ENCODE measurements at regions not wholly inside any gene's neighbourhood (a gene's known extent, or its start where the extent isn't known, plus 50 kb on each side); places are given as distances from the start of the nearest gene placed in this dataset.

GRCh38 chr18:2387588-2387987 is 183.7 kb downstream of the METTL4 start:
- no peaks in the 10 kb centered on the region for H3K9me3 ChIP-seq (ENCODE audit: control insufficient read depth in 1 of 2, insufficient read depth in 1 of 2, low read length in 2 of 2)
- peaks cover 0 to 5% of the 10 kb centered on the region in 2 experiments for H3K27me3 ChIP-seq (ENCODE audit: control insufficient read depth in 1 of 2, insufficient read depth in 2 of 2, low read length in 2 of 2)
- Mint-ChIP-seq H3K4me1 (ENCODE audit: low read depth) (no peaks in the 10 kb centered on the region), H3K27ac (no peak overlapping the region), H3K36me3 (ENCODE audit: low read depth) (no peaks in the 10 kb centered on the region), H3K27me3 (peaks cover 13% of the 10 kb centered on the region), H3K4me3 (no peak overlapping the region), H3K9me3 (peaks cover 1% of the 10 kb centered on the region)
- ATAC-seq (ENCODE audit: poor library complexity) = no peak
- TF ChIP-seq, protein P1, sequence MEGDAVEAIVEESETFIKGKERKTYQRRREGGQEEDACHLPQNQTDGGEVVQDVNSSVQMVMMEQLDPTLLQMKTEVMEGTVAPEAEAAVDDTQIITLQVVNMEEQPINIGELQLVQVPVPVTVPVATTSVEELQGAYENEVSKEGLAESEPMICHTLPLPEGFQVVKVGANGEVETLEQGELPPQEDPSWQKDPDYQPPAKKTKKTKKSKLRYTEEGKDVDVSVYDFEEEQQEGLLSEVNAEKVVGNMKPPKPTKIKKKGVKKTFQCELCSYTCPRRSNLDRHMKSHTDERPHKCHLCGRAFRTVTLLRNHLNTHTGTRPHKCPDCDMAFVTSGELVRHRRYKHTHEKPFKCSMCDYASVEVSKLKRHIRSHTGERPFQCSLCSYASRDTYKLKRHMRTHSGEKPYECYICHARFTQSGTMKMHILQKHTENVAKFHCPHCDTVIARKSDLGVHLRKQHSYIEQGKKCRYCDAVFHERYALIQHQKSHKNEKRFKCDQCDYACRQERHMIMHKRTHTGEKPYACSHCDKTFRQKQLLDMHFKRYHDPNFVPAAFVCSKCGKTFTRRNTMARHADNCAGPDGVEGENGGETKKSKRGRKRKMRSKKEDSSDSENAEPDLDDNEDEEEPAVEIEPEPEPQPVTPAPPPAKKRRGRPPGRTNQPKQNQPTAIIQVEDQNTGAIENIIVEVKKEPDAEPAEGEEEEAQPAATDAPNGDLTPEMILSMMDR (IDR thresholded peaks at IDR 0.05) = no peak
- intact Hi-C loops (cut with DNase I, micrococcal nuclease) = no loop called here
- POLR2A ChIA-PET = no interaction called here
- H3K4me1 ChIP-seq (ENCODE audit: insufficient read depth, low read length) = no peaks in the 10 kb centered on the region
- H3K4me3 ChIP-seq (ENCODE audit: low read length) = no peak overlapping the region
- no peaks in the 10 kb centered on the region for H3K36me3 ChIP-seq (ENCODE audit: insufficient read depth, low read length)
- no peak overlapping the region for H3K27ac ChIP-seq (ENCODE audit: low read depth in 1 of 2, low read length in 2 of 2)
- CTCF ChIA-PET = no interaction called here
- no peak for DNase-seq

DNA sequence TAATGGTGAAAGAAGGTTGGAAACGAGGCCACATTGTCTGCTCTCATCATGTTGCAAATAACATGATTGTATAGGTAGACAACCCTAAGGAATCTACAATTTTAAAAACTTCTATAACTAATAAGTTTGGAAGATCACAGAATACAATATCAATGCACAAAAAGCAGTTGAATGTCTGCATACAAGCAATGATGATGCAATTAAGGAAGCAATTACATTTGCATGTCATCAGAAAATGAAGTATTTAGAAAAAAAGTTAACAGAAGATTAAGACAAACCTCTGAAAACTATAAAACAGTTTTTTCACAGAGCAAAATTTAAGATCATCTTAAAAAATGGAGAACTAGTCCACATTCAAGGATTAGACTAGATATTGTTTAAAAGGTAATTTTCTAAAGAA is 181.1 kb downstream of the METTL4 start:
- intact Hi-C loops (cut with DNase I, micrococcal nuclease) = no loop called here
- H3K27ac ChIP-seq (ENCODE audit: low read depth in 1 of 2, low read length in 2 of 2) = no peak overlapping the region
- Mint-ChIP-seq H3K36me3 (ENCODE audit: low read depth) (no peaks in the 10 kb centered on the region), H3K27ac (no peak overlapping the region), H3K27me3 (peaks cover 23% of the 10 kb centered on the region), H3K4me1 (ENCODE audit: low read depth) (no peaks in the 10 kb centered on the region), H3K4me3 (no peak overlapping the region), H3K9me3 (peaks cover 1% of the 10 kb centered on the region)
- no peaks in the 10 kb centered on the region for H3K9me3 ChIP-seq (ENCODE audit: control insufficient read depth in 1 of 2, insufficient read depth in 1 of 2, low read length in 2 of 2)
- no peaks in the 10 kb centered on the region for H3K4me1 ChIP-seq (ENCODE audit: insufficient read depth, low read length)
- no peaks in the 10 kb centered on the region for H3K27me3 ChIP-seq (ENCODE audit: control insufficient read depth in 1 of 2, insufficient read depth in 2 of 2, low read length in 2 of 2)
- H3K36me3 ChIP-seq (ENCODE audit: insufficient read depth, low read length) = no peaks in the 10 kb centered on the region
- no peak for DNase-seq
- ATAC-seq (ENCODE audit: poor library complexity) = no peak
- ChIA-PET CTCF (no interaction called here), POLR2A (no interaction called here)
- TF ChIP-seq, protein P1 (IDR thresholded peaks at IDR 0.05) = no peak
- no peak overlapping the region for H3K4me3 ChIP-seq (ENCODE audit: low read length)

DNA sequence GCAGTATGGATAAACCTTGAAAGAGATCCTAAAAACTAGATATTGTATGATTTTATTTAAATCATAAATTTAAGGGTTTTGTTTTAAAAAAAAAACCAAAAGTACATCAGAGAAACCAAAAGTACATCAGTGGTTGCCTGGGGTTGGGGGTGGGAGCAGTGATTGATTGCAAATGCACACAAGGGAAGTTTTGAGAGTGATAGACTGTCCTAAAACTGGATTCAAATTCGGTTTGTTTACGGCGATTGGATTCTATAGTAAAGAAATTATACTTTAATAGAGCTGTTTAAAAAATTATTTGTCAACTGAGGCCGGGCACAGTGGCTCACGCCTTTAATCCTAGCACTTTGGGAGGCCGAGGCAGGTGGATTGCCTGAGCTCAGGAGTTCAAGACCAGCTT is 179.8 kb downstream of the METTL4 start:
- Histone ChIP-seq H3K4me1 (ENCODE audit: insufficient read depth, low read length) (no peaks in the 10 kb centered on the region), H3K9me3 (ENCODE audit: control insufficient read depth in 1 of 2, insufficient read depth in 1 of 2, low read length in 2 of 2) (no peaks in the 10 kb centered on the region), H3K36me3 (ENCODE audit: insufficient read depth, low read length) (no peaks in the 10 kb centered on the region), H3K27me3 (ENCODE audit: control insufficient read depth in 1 of 2, insufficient read depth in 2 of 2, low read length in 2 of 2) (no peaks in the 10 kb centered on the region), H3K4me3 (ENCODE audit: low read length) (no peak overlapping the region), H3K27ac (ENCODE audit: low read depth in 1 of 2, low read length in 2 of 2) (no peak overlapping the region)
- POLR2A ChIA-PET = no interaction called here
- ATAC-seq (ENCODE audit: poor library complexity) = no peak
- Mint-ChIP-seq H3K27me3 (peaks cover 23% of the 10 kb centered on the region), H3K4me1 (ENCODE audit: low read depth) (no peaks in the 10 kb centered on the region), H3K9me3 (peaks cover 1% of the 10 kb centered on the region), H3K4me3 (no peak overlapping the region), H3K27ac (no peak overlapping the region), H3K36me3 (ENCODE audit: low read depth) (no peaks in the 10 kb centered on the region)
- TF ChIP-seq, protein P1 (IDR thresholded peaks at IDR 0.05) = no peak
- CTCF ChIA-PET = no interaction called here
- intact Hi-C loops (cut with DNase I, micrococcal nuclease) = no loop called here
- DNase-seq = no peak
